WTC11 (cell line): ENCODE measurements at regions not wholly inside any gene's neighbourhood (a gene's known extent, or its start where the extent isn't known, plus 50 kb on each side); places are given as distances from the start of the nearest gene placed in this dataset.

ENCODE experiments used
- CREB1 ChIP-seq: sonication (generic); formaldehyde crosslinking; IDR thresholded peaks from 2 replicates; pipeline ENCODE4 v1.8.0; 2023; ENCODE audit warnings: mild to moderate bottlenecking, missing genetic modification reagents
- CTCF ChIP-seq: fragments of 200-600 bp; IDR thresholded peaks from 2 replicates; pipeline ENCODE4 v1.8.0; 2022; ENCODE audit warnings: antibody characterized with exemption
- IRF2 ChIP-seq: sonication (generic); formaldehyde crosslinking; IDR thresholded peaks from 2 replicates; pipeline ENCODE4 v1.8.0; 2022; ENCODE audit warnings: low read depth, missing genetic modification reagents, borderline replicate concordance
- JUN ChIP-seq: sonication (generic); formaldehyde crosslinking; IDR thresholded peaks from 2 replicates; pipeline ENCODE4 v1.8.0; 2023; ENCODE audit warnings: mild to moderate bottlenecking, missing genetic modification reagents
- MAX ChIP-seq: sonication (generic); formaldehyde crosslinking; IDR thresholded peaks from 2 replicates; pipeline ENCODE4 v1.8.0; 2022; ENCODE audit warnings: mild to moderate bottlenecking, missing genetic modification reagents
- TF ChIP-seq, protein P1 (sequence below): sonication (generic); formaldehyde crosslinking; IDR thresholded peaks from 2 replicates; pipeline ENCODE4 v1.8.0; 2022; ENCODE audit warnings: mild to moderate bottlenecking, missing genetic modification reagents
- TF ChIP-seq, protein P2 (sequence below): sonication (generic); formaldehyde crosslinking; IDR thresholded peaks from 2 replicates; pipeline ENCODE4 v1.8.0; 2022; ENCODE audit warnings: missing genetic modification reagents

- TF ChIP-seq, protein P1, sequence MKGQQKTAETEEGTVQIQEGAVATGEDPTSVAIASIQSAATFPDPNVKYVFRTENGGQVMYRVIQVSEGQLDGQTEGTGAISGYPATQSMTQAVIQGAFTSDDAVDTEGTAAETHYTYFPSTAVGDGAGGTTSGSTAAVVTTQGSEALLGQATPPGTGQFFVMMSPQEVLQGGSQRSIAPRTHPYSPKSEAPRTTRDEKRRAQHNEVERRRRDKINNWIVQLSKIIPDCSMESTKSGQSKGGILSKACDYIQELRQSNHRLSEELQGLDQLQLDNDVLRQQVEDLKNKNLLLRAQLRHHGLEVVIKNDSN = no peak
- TF ChIP-seq, protein P2, sequence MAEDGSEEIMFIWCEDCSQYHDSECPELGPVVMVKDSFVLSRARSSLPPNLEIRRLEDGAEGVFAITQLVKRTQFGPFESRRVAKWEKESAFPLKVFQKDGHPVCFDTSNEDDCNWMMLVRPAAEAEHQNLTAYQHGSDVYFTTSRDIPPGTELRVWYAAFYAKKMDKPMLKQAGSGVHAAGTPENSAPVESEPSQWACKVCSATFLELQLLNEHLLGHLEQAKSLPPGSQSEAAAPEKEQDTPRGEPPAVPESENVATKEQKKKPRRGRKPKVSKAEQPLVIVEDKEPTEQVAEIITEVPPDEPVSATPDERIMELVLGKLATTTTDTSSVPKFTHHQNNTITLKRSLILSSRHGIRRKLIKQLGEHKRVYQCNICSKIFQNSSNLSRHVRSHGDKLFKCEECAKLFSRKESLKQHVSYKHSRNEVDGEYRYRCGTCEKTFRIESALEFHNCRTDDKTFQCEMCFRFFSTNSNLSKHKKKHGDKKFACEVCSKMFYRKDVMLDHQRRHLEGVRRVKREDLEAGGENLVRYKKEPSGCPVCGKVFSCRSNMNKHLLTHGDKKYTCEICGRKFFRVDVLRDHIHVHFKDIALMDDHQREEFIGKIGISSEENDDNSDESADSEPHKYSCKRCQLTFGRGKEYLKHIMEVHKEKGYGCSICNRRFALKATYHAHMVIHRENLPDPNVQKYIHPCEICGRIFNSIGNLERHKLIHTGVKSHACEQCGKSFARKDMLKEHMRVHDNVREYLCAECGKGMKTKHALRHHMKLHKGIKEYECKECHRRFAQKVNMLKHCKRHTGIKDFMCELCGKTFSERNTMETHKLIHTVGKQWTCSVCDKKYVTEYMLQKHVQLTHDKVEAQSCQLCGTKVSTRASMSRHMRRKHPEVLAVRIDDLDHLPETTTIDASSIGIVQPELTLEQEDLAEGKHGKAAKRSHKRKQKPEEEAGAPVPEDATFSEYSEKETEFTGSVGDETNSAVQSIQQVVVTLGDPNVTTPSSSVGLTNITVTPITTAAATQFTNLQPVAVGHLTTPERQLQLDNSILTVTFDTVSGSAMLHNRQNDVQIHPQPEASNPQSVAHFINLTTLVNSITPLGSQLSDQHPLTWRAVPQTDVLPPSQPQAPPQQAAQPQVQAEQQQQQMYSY (CRISPR knock-in tag) = no peak
- TF ChIP-seq CREB1 (CRISPR knock-in tag) = no peak
- TF ChIP-seq CTCF = no peak
- TF ChIP-seq MAX (CRISPR knock-in tag) = no peak
- no peak for TF ChIP-seq IRF2
- no peak for TF ChIP-seq JUN
These were observed 257.5 kb downstream of the CTTN start for GRCh38 chr11:70655816-70656215.
